GM18498 (cell line): ENCODE measurements at regions not wholly inside any gene's neighbourhood (a gene's known extent, or its start where the extent isn't known, plus 50 kb on each side); places are given as distances from the start of the nearest gene placed in this dataset.
"Not testable (repeated sequence)": the region's sequence is repeated elsewhere in the genome, so short reads cannot be mapped to it uniquely, and the experiment has no call there.

Experiments used
- ATAC-seq: cut with Tn5 transposase; IDR thresholded peaks from one replicate; pipeline ENCODE4 v1.9.1; 2021; ENCODE audit warnings: mild to moderate bottlenecking, moderate library complexity; ENCODE audit not compliant: unreplicated experiment

DNA sequence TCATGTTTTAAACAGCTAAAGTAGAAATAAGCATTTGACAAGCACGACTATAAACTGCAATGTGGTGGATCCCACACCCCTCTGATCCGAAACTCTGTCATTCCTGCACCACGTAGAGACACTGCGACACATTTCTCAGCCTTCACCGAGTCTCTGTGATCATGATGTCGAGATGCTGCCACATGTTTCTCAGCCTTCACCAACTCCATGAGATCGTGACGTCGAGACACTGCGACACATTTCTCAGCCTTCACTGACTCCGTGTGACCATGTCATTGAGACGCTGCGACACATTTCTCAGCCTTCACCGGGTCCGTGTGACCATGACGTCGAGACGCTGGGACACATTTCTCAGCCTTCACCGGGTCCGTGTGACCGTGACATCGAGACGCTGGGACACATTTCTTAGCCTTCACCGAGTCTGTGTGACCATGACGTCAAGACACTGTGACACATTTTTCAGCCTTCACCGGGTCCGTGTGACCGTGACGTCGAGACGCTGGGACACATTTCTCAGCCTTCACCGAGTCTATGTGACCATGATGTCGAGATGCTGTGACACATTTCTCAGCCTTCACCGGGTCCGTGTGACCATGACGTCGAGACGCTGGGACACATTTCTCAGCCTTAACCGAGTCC is 143.0 kb downstream of the TTLL2 start:
- no peak for ATAC-seq

DNA sequence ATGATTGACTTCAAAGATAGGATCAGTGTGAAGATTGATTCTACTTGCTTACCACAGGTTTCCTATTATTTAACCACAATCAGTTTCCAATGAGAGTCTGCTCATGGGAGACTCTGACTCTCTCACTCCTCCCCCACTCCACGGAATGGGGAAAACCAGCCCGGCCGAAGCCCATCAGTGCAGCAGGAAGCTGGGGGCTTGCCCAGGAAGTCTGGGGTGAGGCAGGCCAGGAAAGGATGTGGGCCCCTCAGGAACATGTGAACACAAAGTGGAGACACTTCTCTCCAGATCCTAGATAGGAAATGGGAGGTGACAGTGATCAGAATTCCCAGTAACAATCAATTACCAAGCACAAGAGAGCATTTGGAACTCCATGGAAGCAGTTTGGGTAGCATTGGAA is 144.2 kb downstream of the TTLL2 start:
- no peak for ATAC-seq

DNA sequence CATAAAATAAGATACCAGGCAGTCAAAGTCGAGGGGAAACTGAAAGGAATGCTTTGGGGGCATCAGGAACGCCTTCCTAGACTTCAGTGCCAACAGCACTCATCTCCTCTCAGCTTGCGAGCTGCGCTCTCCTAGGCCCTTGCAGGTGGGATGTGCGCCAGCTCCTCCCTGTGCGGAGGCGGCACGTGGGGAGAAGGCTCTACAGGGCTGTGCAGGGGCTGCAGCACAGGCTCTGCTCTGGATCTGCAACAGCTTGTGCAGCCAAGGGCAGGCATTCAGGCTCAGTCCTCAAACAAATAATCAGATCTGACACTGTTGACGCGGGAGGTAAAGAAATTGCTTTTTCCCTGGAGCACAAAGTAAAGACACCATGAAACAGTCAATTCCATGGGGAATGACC is 144.8 kb downstream of the TTLL2 start:
- ATAC-seq: no peak

DNA sequence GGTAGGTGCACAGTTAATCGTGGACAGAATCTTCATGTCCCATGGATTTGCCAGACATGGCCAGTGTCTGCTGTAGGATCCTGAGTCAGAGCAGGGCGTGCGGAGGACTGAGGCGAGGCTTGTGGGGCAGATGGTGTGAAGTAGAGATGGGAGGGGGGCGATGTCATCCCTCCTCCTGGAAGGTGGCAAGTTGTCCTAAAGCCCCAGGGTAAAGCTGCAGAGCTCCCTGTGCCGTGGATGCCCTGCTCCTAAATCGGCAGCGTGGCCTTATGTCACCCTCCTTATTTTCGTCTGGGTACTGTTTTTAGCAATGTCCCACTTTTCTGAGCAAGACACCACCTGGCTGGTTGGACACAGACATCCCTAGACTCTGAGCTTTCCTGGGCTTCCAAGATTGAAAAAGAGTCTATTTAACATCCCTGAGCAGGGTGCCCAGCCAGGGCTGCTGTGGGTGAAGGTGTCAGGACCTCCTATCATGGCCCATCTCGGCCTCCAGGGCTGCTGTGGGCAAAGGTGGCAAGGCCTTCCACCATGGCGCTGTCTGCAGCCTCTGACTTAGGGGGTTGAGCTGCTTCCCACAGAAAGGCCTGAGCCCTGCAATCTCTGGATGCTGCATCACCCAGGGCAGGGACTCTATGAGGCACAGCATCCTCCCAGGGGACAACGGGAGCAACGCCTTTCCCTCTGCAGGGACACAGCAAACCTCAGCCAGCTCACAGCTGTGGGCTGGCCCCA is 145.4 kb downstream of the TTLL2 start:
- ATAC-seq: no peak

DNA sequence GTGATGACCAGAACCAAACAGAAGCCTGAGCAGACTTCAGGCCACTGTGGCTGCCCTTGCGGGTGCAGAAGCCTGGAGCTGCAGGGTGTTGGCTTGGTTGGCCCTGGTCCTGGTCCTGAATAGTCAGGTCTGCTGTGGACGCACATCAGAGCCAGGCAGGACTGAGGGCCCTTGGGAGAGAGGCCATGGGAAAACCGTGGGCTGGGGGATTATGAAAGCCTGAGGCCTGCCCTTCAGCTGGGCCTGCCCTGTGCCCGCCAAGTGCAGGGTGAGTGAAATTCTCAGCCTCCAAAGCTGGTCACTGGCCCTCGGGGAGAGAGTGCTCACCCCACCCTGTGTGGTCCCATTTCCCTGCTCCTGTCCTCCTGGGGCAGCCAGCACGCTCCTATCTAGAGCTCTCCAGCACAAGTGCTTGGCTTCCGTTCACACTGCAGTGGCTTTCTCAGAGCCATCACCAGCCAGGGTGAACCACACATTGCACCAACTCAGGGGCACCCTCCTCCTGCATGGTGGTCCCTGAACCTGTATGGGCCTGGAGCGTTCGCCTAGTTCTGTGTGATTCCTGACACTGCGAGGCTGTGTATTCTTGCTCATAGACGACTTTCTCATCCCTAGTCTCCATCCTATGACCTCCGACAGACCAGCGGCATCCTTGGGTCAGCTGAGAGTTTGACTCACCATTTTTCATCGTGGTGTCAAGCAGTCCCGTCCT is 146.1 kb downstream of the TTLL2 start:
- ATAC-seq: no peak

DNA sequence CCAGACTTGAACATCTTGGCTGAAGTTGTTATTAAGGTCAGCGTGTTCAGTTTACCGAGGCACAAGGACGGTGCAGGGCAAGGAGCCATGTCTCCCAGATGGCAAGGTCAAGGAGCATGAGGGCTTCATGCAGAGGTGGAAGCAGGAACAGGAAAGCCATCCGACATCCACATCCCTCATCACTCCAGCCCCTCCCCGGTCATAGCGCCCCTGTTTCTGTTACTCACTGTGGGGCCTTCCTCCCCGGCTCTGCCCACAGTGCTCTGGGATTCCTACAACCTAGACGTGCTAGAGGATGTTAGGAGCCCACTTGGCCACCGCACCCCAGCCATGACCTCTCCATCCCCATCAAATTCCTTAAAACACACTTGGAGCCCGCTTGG is 146.7 kb downstream of the TTLL2 start:
- ATAC-seq: no peak

DNA sequence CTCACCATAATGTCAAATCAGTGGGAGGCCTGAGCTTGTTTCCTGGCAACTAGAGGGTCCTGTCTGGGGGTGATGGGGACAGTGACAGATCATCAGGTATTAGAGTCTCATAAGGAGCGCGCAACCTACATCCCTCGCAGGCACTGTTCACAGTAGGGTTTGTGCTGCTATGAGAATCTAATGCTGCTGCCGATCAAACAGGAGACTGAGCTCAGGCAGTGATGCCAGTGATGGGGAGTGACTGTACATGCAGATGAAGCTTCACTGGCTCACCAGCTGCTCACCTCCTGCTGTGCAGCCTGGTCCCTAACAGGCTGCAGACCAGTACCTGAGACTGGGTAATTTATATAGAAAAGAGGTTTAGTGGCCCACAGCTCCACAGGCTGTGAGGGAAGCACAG is 147.3 kb downstream of the TTLL2 start:
- no peak for ATAC-seq

DNA sequence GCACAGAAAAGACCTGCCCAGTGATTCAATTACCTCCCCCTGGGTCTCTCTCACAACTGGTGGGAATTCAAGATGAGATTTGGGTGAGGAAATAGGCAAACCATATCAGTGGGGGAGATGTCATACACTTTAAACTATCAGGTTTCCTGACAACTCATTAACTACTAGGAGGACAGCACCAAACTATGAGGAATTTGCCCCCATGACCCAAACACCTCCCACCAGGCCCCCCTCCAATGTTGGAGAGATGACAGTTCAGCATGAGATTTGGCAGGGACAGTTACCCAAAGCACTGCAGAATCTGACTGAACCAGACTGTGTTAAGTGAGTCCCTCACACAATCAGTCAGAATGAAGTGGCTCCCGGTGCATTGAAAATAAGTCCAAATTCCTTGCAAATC is 148.0 kb downstream of the TTLL2 start:
- ATAC-seq: no peak

DNA sequence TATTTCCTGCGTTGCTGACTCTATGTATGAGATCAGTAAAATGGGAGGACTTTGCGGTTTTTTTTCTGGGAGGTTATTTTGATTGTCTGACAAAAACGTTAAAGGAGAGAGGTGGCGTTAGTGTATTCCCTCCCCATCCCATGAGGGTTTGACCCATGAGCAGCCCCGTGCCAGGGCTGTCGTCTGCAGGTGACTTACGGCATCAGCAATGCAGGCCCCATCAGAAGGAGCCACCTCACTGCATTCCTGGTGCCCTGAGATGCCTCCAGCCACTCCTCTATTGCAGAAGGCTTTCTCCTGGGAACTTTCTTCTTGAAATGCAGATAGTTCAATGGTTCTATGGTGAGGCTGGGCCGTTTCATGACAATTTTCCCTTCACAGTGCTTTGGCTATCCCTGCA is 149.3 kb downstream of the TTLL2 start:
- ATAC-seq: no peak

DNA sequence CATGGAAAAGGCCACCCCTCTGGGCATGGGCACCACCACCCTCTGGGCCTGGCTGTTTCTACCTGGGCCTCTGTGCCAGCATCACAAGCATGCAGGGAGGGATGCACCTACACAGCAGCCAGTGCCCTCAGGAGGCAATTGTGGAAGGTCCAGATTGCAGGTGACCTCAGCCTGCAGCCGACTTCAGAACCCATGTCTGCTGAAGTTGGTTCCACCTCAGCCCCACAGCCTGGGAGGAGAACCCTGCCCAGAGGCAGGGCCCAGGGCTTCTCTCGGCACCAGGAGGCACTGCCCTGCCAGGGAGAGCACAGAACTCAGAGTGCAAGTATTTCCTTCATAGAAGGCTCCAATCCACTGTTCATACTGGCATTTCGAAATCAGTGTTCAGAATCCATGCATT is 149.8 kb downstream of the TTLL2 start:
- ATAC-seq: no peak

DNA sequence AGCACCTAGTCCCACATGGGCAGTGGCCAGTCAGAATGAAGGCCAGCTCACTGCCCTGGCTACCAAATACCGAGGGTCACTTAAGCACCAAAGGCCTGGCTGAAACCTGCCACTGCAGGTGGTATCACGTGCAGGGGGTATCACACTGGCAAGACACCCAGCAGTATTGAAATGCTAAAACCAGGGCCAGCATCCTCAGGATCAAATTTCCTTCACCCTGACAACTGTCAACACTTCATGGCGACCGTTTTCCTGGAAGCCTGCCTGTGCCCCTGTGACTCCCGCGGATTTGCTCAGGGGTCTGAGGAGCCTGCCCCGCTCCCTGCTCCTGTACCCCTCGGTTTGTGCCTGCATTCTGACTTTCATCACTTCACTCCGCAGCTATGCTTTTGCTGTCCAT is 151.1 kb downstream of the TTLL2 start:
- ATAC-seq: no peak

DNA sequence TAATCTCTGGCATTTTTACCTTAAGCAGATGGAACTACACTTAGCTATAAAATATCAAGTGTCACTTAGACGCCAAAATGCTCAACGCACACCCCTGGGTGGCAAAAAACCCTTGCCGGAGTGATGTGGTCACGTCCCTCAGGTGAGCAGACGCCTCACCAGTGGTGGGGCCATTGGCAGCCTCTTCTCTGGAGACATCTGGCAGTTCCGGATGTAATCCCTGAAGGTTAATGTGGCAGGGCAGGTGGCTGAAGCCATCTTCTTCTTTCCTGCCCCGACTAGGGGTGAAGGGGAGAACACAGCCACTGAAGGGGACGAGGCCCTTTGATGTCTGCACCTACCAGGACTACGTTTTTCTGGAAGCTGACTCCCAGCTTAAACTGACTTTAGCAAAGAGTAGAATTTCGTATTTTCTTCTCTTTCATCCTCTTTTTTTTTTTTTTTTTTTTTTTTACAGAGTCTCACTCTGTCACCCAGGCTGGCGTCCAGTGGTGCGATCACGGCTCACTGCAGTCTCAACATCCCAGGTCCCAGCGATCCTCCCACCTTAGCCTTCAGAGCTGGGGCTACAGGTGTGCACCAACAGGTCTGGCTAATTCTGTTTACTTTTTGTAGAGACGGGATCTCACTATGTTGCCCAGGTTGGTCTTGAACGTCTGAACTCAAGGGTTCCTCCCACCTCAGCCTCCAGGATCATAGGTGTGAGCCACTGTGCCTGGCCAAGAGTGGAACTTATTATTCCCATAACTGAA is 152.1 kb downstream of the TTLL2 start:
- ATAC-seq: no peak

DNA sequence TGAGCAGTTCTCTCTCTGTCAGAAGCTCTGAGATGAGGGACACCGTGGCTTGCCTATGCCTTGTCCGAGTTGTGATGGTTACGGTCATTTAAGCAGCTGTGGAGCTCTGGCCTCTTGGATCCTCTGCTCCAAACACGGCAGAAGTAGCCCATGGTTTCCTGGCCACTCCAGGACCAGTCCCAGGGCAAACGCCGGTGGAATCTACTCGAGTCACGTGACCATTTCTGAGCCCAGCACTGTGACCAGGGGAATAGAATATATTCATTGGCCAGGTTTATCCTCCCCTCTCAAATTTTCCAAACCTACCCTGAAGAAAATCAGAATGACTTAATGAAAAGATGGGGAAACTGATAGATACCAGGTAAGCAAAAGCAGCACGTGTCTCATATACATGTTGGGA is 152.8 kb downstream of the TTLL2 start:
- ATAC-seq: no peak

DNA sequence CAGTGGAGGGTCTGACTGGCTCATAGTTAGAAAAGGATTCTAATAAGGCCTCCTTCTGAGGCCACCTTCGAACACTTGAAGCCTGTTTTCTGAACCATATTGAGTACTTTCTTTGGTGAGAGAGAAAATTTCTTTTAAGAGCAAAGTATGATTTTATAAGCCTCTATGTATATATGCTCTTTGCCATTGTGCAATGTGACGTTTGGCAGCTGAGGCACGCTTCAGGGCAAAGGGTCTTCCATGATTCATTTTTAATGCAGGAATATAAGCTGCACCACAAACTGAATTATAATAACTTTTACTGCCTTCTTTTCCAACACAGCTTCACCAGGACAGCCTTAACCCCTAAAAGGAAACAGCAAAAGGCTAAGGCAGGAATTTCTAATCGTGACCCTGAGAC is 154.4 kb downstream of the TTLL2 start:
- no peak for ATAC-seq

DNA sequence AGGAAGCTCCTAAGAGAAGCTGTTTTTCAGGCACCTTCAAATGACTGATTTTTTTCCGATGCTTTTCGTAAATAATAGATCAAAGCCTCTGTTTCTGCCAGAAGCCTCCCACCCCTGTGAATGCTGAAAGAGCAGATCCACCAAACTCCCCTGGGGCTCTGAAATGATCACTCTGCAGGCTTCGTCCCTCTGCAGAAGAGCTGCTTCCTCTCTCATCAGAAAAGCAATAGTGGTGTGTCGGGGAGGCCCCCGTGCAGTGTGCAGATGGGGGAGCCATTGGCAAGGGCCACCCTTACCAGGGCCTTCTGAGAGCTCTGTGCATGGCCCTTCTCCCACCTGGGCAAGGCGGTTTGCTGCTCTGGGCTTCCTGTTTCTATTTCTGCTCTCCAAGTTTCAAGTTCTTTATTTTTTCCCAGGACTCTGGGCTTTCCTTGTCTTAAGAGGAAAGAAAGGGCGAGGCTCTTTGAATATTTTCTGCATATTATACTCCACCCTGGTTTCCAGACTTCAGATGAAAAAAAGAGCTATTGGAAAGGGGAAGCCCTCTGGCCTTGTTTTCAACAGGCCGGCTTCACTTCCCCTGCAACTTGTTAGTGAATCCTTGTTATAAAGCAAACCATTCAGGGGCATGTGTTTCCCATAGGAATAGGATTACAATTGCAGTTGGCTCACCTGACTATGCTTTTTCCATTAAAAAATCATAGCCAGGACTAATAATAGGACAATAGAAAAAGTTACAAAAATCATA is 155.2 kb downstream of the TTLL2 start:
- no peak for ATAC-seq

DNA sequence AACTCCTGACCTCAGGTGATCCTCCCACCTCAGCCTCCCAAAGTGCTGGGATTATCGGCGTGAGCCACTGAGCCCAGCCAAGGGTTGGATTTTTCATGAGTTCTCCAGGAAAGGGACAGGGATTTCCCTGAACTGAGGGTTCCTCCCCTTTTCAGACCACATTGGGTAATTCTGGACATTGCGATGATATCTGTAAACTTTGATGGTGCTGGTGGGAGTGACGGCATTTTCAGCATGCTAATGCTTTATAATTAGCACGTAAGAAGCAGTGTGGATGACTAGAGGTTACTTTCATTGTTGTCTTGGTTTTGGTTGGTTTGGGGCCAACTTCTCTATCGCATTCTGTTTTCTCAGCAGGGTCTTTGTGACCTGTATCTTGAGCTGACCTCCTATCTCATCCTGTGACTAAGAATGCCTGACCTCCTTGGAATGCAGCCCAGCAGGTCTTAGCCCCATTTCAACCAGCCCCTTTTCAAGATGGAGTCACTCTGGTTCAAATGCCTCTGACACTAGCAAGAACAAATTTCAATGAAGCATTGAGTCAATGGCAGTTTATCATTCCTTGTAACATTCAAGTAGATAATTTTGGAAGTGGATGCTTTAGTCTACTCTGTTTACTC is 156.5 kb downstream of the TTLL2 start:
- ATAC-seq: no peak

DNA sequence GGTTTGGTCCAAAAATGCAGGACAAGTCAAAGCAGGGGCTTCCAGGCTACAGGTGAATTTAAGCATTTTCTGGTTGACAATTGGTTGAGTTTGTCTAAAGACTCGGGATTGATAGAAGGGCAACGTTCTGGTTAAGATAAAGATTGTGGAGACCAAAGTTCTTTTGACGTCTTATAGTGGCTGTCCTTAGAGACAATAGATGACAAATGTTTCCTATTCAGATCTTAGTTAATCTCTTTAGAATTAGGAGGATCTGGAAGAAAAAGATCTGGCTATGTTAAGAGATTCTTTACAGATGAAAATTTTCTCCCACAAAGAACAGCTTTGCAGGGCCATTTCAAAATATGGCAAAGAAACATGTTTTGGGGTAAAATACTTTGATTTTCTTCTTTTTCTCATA is 157.9 kb downstream of the TTLL2 start:
- ATAC-seq: not testable (repeated sequence)

DNA sequence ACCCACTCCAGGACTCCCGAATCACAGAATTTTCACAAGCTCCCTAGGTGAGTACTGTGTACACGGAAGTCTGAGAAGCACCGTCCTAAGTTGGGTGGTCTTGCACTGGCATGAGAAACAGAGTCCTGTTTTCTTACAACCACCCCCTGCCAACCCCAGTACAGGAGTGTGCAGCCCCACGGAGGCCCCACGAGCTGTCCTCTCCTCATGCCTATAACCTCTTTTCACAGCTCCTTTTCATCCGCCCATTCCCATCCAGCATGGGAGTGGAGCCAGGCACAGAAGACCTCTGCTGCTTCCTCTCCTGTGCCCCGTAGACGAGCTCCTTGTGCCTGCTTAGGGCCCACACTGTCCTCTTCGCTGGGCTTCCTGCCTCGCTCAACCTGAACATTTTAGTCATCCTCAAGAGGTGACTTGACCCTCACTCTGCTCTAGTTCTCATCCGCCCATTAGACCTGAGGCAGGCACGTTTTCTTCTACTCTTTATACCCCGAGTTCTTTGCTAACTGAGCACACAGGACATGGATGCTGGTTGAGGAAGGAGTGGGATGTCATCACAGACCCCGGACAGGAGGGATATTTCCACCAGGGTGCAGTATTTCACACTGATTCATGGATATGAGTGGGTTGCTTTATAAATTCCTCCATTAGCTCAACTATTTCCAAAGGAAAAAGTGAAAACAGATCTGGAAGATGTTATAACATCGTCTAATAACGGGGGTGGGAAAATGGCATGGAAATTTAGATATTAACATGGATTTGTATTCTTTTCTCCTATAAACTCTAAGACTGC is 160.5 kb downstream of the TTLL2 start:
- no peak for ATAC-seq
